ENCODE measurements at regions not wholly inside any gene's neighbourhood (a gene's known extent, or its start where the extent isn't known, plus 50 kb on each side); places are given as distances from the start of the nearest gene placed in this dataset.

DNA sequence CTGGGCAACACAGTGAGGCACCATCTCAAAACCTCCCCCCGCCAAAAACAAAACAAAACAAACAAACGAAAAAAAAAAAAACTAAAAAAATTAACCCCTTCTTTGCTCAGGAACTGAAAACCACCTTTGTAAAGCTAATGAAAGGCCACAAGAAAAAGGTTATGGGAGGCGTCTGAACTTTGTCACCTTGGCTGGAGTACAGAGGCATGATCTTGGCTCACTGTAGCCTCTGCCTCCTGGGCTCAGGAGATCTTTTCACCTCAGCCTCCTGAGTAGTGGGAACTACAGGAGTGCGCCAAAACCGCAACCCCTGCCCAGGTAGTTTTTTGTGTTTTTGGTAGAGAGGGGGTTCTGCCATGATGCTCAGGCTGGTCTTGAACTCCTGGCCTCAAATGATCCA is 337.9 kb downstream of the TBC1D32 start:
- no peak overlapping the region for H3K27ac Mint-ChIP-seq (ENCODE audit: low read depth, unreplicated experiment)
- no peaks in the 10 kb centered on the region for H3K36me3 Mint-ChIP-seq (ENCODE audit: insufficient read depth, unreplicated experiment)
- intact Hi-C loops (cut with micrococcal nuclease), result no loop called here
- TF ChIP-seq, protein P1, sequence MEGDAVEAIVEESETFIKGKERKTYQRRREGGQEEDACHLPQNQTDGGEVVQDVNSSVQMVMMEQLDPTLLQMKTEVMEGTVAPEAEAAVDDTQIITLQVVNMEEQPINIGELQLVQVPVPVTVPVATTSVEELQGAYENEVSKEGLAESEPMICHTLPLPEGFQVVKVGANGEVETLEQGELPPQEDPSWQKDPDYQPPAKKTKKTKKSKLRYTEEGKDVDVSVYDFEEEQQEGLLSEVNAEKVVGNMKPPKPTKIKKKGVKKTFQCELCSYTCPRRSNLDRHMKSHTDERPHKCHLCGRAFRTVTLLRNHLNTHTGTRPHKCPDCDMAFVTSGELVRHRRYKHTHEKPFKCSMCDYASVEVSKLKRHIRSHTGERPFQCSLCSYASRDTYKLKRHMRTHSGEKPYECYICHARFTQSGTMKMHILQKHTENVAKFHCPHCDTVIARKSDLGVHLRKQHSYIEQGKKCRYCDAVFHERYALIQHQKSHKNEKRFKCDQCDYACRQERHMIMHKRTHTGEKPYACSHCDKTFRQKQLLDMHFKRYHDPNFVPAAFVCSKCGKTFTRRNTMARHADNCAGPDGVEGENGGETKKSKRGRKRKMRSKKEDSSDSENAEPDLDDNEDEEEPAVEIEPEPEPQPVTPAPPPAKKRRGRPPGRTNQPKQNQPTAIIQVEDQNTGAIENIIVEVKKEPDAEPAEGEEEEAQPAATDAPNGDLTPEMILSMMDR (IDR thresholded peaks at IDR 0.05; ENCODE audit: unreplicated experiment), result no peak
- no peak for DNase-seq (ENCODE audit: unreplicated experiment)
- POLR2A ChIA-PET, result interaction anchor here (0.6 kb wide), 1 partner anchor 21 kb away, joined by 3 read pairs; no protein-coding TSS in a partner anchor
- no peak overlapping the region for H3K4me3 Mint-ChIP-seq (ENCODE audit: unreplicated experiment)
- H3K9me3 Mint-ChIP-seq (ENCODE audit: unreplicated experiment), result no peaks in the 10 kb centered on the region
- no peaks in the 10 kb centered on the region for H3K27me3 Mint-ChIP-seq (ENCODE audit: insufficient read depth, unreplicated experiment)
- peaks cover 5% of the 10 kb centered on the region for H3K4me1 Mint-ChIP-seq (ENCODE audit: insufficient read depth, unreplicated experiment)
- BruUV-seq (replicated peaks), result no TSS peak
- CTCF ChIA-PET, result interaction anchor here (0.6 kb wide), 1 partner anchor 82 kb away, joined by 3 read pairs; no protein-coding TSS in a partner anchor

DNA sequence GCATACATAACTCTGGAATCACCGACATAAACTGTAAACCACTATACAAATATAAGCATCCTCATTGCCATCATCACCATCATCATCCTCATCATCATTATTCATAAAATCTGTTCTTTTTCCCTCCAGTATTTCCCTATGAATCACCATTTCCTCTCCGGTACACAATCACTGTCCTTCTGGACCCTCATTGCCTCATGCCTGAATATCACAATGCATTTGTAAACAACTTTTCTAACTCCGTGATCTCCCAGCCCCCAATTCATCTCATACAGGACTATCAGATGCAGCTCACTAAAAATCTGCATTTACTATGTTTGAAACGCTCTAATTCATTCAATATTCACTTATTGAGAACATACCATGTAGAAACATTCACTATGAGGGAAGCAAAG is 339.7 kb downstream of the TBC1D32 start:
- TF ChIP-seq, protein P1 (IDR thresholded peaks at IDR 0.05; ENCODE audit: unreplicated experiment), result no peak
- H3K36me3 Mint-ChIP-seq (ENCODE audit: insufficient read depth, unreplicated experiment), result no peaks in the 10 kb centered on the region
- no peak for DNase-seq (ENCODE audit: unreplicated experiment)
- intact Hi-C loops (cut with micrococcal nuclease), result no loop called here
- POLR2A ChIA-PET, result interaction anchor here (0.7 kb wide), 1 partner anchor 795 kb away, joined by 3 read pairs; no protein-coding TSS in a partner anchor
- no peaks in the 10 kb centered on the region for H3K27me3 Mint-ChIP-seq (ENCODE audit: insufficient read depth, unreplicated experiment)
- BruUV-seq (replicated peaks), result no TSS peak
- H3K27ac Mint-ChIP-seq (ENCODE audit: low read depth, unreplicated experiment), result no peak overlapping the region
- CTCF ChIA-PET, result no interaction called here
- H3K9me3 Mint-ChIP-seq (ENCODE audit: unreplicated experiment), result no peaks in the 10 kb centered on the region
- H3K4me1 Mint-ChIP-seq (ENCODE audit: insufficient read depth, unreplicated experiment), result peaks cover 5% of the 10 kb centered on the region
- no peak overlapping the region for H3K4me3 Mint-ChIP-seq (ENCODE audit: unreplicated experiment)

DNA sequence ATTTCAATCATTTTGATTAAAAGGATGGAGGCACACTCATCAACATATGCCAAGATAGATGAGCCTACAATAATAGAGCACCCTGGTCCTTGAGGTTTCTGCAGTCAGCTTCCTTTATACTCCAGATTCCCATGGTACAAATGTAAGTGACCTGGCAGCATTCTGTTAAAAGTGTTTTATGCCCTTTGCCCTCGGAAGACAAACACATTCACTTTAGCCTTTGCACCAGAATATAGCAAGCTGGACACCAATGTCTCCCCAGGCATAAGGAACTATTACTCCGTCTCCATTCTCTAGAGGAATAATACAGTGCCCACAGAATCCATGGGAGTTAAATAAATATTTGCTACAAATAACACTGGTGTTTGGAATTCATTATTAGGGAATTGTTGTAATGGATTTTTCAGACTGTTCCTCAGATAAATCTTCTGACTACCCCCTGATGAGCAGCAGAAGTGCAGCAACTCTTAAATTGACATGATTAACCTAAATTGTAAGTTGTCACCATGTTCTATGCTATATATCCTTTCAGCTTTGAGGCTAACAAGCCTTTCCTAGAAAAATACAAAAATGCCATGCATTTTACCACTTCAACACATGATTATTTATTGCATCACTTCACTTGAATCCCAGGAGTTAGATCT is 340.2 kb downstream of the TBC1D32 start:
- TF ChIP-seq, protein P1 (IDR thresholded peaks at IDR 0.05; ENCODE audit: unreplicated experiment), result no peak
- no peaks in the 10 kb centered on the region for H3K36me3 Mint-ChIP-seq (ENCODE audit: insufficient read depth, unreplicated experiment)
- no peak for DNase-seq (ENCODE audit: unreplicated experiment)
- CTCF ChIA-PET, result no interaction called here
- intact Hi-C loops (cut with micrococcal nuclease), result no loop called here
- H3K27me3 Mint-ChIP-seq (ENCODE audit: insufficient read depth, unreplicated experiment), result no peaks in the 10 kb centered on the region
- H3K4me3 Mint-ChIP-seq (ENCODE audit: unreplicated experiment), result no peak overlapping the region
- POLR2A ChIA-PET, result no interaction called here
- H3K4me1 Mint-ChIP-seq (ENCODE audit: insufficient read depth, unreplicated experiment), result peaks cover 5% of the 10 kb centered on the region
- no peaks in the 10 kb centered on the region for H3K9me3 Mint-ChIP-seq (ENCODE audit: unreplicated experiment)
- no TSS peak for BruUV-seq (replicated peaks)
- no peak overlapping the region for H3K27ac Mint-ChIP-seq (ENCODE audit: low read depth, unreplicated experiment)

DNA sequence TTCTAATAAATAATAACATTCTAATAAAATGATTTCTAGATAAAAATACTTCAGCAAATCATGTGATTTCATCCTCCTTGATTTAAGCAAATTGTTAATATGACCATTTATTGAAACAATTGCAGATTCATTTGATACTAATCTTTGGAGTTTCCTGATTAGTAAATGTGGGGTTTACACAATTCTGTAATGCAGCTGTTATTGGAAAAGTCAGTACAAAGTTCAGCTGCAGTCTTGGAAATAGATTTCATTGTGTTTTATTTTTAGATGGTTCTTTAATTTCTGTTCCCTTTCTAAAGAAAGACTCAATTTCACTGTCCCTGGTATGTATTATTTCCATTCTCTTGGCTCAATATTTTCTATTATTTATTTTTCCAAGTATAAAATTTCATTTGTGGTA is 342.0 kb downstream of the TBC1D32 start:
- ChIA-PET CTCF (no interaction called here), POLR2A (no interaction called here)
- Mint-ChIP-seq H3K4me3 (ENCODE audit: unreplicated experiment) (no peak overlapping the region), H3K9me3 (ENCODE audit: unreplicated experiment) (no peaks in the 10 kb centered on the region), H3K36me3 (ENCODE audit: insufficient read depth, unreplicated experiment) (no peaks in the 10 kb centered on the region), H3K27me3 (ENCODE audit: insufficient read depth, unreplicated experiment) (no peaks in the 10 kb centered on the region), H3K27ac (ENCODE audit: low read depth, unreplicated experiment) (no peak overlapping the region), H3K4me1 (ENCODE audit: insufficient read depth, unreplicated experiment) (peaks cover 5% of the 10 kb centered on the region)
- intact Hi-C loops (cut with micrococcal nuclease), result loop anchor here (1.0 kb wide), 1 partner anchor 23 kb away; no protein-coding TSS in a partner anchor
- no peak for DNase-seq (ENCODE audit: unreplicated experiment)
- no TSS peak for BruUV-seq (replicated peaks)
- TF ChIP-seq, protein P1 (IDR thresholded peaks at IDR 0.05; ENCODE audit: unreplicated experiment), result no peak
